ENCODE measurements at regions not wholly inside any gene's neighbourhood (a gene's known extent, or its start where the extent isn't known, plus 50 kb on each side); places are given as distances from the start of the nearest gene placed in this dataset.

DNA sequence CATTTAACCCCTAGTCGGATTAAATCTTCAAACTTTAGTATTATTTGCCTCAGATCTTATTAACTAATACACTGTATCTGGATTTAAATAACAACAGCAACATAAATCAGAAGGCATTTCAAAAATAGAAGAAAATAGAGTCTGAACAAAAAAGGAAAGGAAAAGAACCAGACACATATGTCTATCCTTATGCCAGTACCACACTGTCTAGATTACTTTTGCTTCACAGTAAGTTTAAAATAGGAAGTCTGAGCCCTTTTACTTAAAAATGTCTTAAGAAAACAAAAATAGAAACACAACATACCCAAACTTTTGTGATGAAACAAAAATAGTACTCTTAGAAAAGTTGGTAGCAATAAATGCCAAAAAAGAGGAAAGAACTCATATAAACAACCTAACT, 1615.8 kb downstream of the SI start:
- TF ChIP-seq, protein P1, sequence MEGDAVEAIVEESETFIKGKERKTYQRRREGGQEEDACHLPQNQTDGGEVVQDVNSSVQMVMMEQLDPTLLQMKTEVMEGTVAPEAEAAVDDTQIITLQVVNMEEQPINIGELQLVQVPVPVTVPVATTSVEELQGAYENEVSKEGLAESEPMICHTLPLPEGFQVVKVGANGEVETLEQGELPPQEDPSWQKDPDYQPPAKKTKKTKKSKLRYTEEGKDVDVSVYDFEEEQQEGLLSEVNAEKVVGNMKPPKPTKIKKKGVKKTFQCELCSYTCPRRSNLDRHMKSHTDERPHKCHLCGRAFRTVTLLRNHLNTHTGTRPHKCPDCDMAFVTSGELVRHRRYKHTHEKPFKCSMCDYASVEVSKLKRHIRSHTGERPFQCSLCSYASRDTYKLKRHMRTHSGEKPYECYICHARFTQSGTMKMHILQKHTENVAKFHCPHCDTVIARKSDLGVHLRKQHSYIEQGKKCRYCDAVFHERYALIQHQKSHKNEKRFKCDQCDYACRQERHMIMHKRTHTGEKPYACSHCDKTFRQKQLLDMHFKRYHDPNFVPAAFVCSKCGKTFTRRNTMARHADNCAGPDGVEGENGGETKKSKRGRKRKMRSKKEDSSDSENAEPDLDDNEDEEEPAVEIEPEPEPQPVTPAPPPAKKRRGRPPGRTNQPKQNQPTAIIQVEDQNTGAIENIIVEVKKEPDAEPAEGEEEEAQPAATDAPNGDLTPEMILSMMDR (IDR thresholded peaks at IDR 0.05), result no peak
- TF ChIP-seq POLR2A (IDR thresholded peaks at IDR 0.05), result no peak
